ENCODE measurements at regions not wholly inside any gene's neighbourhood (a gene's known extent, or its start where the extent isn't known, plus 50 kb on each side); places are given as distances from the start of the nearest gene placed in this dataset.
A peak's percentile ranks its signal among the peaks of the same experiment; 100 is the strongest.

- Histone ChIP-seq H3K4me3 (ENCODE audit: low read depth, low read length) (no peak overlapping the region), H3K27ac (ENCODE audit: extremely low read depth, low read depth, low read length) (no peak overlapping the region), H3K36me3 (ENCODE audit: control insufficient read depth in 2 of 2, insufficient read depth in 1 of 2, low read length in 2 of 2) (no peaks in the 10 kb centered on the region), H3K9me3 (ENCODE audit: control insufficient read depth, insufficient read depth, low read depth, low read length) (no peaks in the 10 kb centered on the region), H3K4me1 (ENCODE audit: control insufficient read depth, insufficient read depth, low read length) (no peaks in the 10 kb centered on the region)
- ChIA-PET POLR2A (no interaction called here), CTCF (interaction anchor here (0.7 to 0.8 kb wide), 2 partner anchors 42 to 44 kb away, joined by 3 to 4 read pairs; no protein-coding TSS in a partner anchor)
- no peak for TF ChIP-seq YY1 (tag by site-specific recombination; IDR thresholded peaks at IDR 0.05)
- no peak for TF ChIP-seq ZNF514 (tag by site-specific recombination; IDR thresholded peaks at IDR 0.05)
- TF ChIP-seq FEZF1 (tag by site-specific recombination; IDR thresholded peaks at IDR 0.05): no peak
- no peak for TF ChIP-seq SCRT2 (tag by site-specific recombination; IDR thresholded peaks at IDR 0.05)
- 0 out of 2 replicates have a peak, but pooled peaks have one; percentile 29 for TF ChIP-seq ZFHX2 (tag by site-specific recombination; conservative IDR thresholded peaks at IDR 0.05)
- TF ChIP-seq ZNF473 (tag by site-specific recombination; IDR thresholded peaks at IDR 0.05): 0 out of 2 replicates have a peak, but pooled peaks have one; percentile 61
- 0 out of 2 replicates have a peak, but pooled peaks have one; percentile 58 for TF ChIP-seq ZNF521 (tag by site-specific recombination; IDR thresholded peaks at IDR 0.05)
- peak; percentile 99 for TF ChIP-seq ZSCAN4 (tag by site-specific recombination; IDR thresholded peaks at IDR 0.05)
- TF ChIP-seq ZNF157 (tag by site-specific recombination; IDR thresholded peaks at IDR 0.05): no peak
- no peak for TF ChIP-seq ZBTB49 (tag by site-specific recombination; IDR thresholded peaks at IDR 0.05; ENCODE audit: low read depth)
These were observed 187.9 kb upstream of the EGFLAM start for GRCh38 chr5:38070304-38070950.

- ChIA-PET POLR2A (no interaction called here), CTCF (interaction anchor here (0.7 kb wide), 1 partner anchor 43 kb away, joined by 4 read pairs; no protein-coding TSS in a partner anchor)
- Histone ChIP-seq H3K27ac (ENCODE audit: extremely low read depth, low read depth, low read length) (no peak overlapping the region), H3K4me3 (ENCODE audit: low read depth, low read length) (no peak overlapping the region), H3K36me3 (ENCODE audit: control insufficient read depth in 2 of 2, insufficient read depth in 1 of 2, low read length in 2 of 2) (no peaks in the 10 kb centered on the region), H3K9me3 (ENCODE audit: control insufficient read depth, insufficient read depth, low read depth, low read length) (no peaks in the 10 kb centered on the region), H3K4me1 (ENCODE audit: control insufficient read depth, insufficient read depth, low read length) (no peaks in the 10 kb centered on the region)
- TF ChIP-seq ZNF580 (tag by site-specific recombination; IDR thresholded peaks at IDR 0.05) (no peak), ZNF350 (tag by site-specific recombination; IDR thresholded peaks at IDR 0.05) (no peak), ZNF157 (tag by site-specific recombination; IDR thresholded peaks at IDR 0.05) (no peak), YY1 (tag by site-specific recombination; IDR thresholded peaks at IDR 0.05) (no peak), PBX3 (CRISPR knock-in tag; IDR thresholded peaks at IDR 0.05) (no peak), ELK4 (IDR thresholded peaks at IDR 0.05; ENCODE audit: borderline replicate concordance, low read depth, low read length) (no peak), ZBTB44 (tag by site-specific recombination; IDR thresholded peaks at IDR 0.05) (no peak), ZNF837 (tag by site-specific recombination; IDR thresholded peaks at IDR 0.05) (no peak)
These were observed 189.0 kb upstream of the EGFLAM start for GRCh38 chr5:38069360-38069759.

Data from HEK293 (cell line).